CD4-positive, CD25-positive, alpha-beta regulatory T cell (primary cell): ENCODE measurements at regions not wholly inside any gene's neighbourhood (a gene's known extent, or its start where the extent isn't known, plus 50 kb on each side); places are given as distances from the start of the nearest gene placed in this dataset.
"Not testable (repeated sequence)": the region's sequence is repeated elsewhere in the genome, so short reads cannot be mapped to it uniquely, and the experiment has no call there.

ENCODE experiments used
- ATAC-seq, 2 donors: fragments of 150-1000 bp; cut with Tn5 transposase; one replicate each; pipeline ENCODE4 v1.10.0; 2021; ENCODE audit warnings: low read depth in 2 of 2, moderate number of reproducible peaks in 2 of 2, moderate library complexity in 1 of 2
- DNase-seq, 3 donors: peaks; one replicate each; pipeline versions ENCODE4 v3.0.0 to v3.0.0-alpha.2; 2012 to 2022; ENCODE audit warnings: mixed read lengths in 1 of 3
- H3K27ac ChIP-seq: one replicate; pipeline ENCODE4 v1.7.0; 2013; ENCODE audit warnings: mild to moderate bottlenecking, low read length; ENCODE audit not compliant: insufficient read depth, poor library complexity, severe bottlenecking
- H3K27me3 ChIP-seq: one replicate; pipeline ENCODE4 v1.7.0; 2013; ENCODE audit warnings: low read length; ENCODE audit not compliant: control insufficient read depth, insufficient read depth
- H3K36me3 ChIP-seq: one replicate; pipeline ENCODE4 v1.7.0; 2013; ENCODE audit warnings: mild to moderate bottlenecking, low read length, moderate library complexity; ENCODE audit not compliant: control insufficient read depth, insufficient read depth
- H3K4me1 ChIP-seq: 2 replicates; pipeline ENCODE4 v1.7.0; 2013; ENCODE audit warnings: mild to moderate bottlenecking, low read length; ENCODE audit not compliant: insufficient read depth, control insufficient read depth, poor library complexity, severe bottlenecking
- H3K4me3 ChIP-seq: one replicate; pipeline ENCODE4 v1.7.0; 2013; ENCODE audit warnings: low read depth, mild to moderate bottlenecking, low read length, moderate library complexity
- H3K9me3 ChIP-seq, 2 experiments: 1 replicate in 1 of 2; 2 replicates in 1 of 2; pipeline ENCODE4 v1.7.0; 2013; ENCODE audit warnings: low read length in 2 of 2, mild to moderate bottlenecking in 1 of 2, moderate library complexity in 1 of 2; ENCODE audit not compliant: control insufficient read depth in 2 of 2
- H3K27ac Mint-ChIP-seq, 3 donors: one replicate each; pipeline ENCODE4 v1.8.0; 2020 to 2022; ENCODE audit warnings: mild to moderate bottlenecking in 3 of 3, mixed read lengths in 3 of 3, moderate library complexity in 2 of 3
- H3K27me3 Mint-ChIP-seq: one replicate; pipeline ENCODE4 v1.8.0; 2022; ENCODE audit warnings: mild to moderate bottlenecking, mixed read lengths
- H3K36me3 Mint-ChIP-seq: one replicate; pipeline ENCODE4 v1.8.0; 2020; ENCODE audit warnings: mixed read lengths
- H3K4me1 Mint-ChIP-seq, 4 donors: one replicate each; pipeline ENCODE4 v1.8.0; 2020 to 2022; ENCODE audit warnings: mixed read lengths in 4 of 4, mild to moderate bottlenecking in 1 of 4
- H3K4me3 Mint-ChIP-seq, 4 donors: one replicate each; pipeline ENCODE4 v1.8.0; 2020 to 2022; ENCODE audit warnings: mild to moderate bottlenecking in 4 of 4, mixed read lengths in 4 of 4, moderate library complexity in 3 of 4
- H3K9me3 Mint-ChIP-seq, 7 donors: one replicate each; pipeline ENCODE4 v1.8.0; 2020 to 2022; ENCODE audit warnings: mixed read lengths in 7 of 7, mild to moderate bottlenecking in 3 of 7, moderate library complexity in 2 of 7

- not testable (repeated sequence) for H3K9me3 Mint-ChIP-seq, H3K27me3 ChIP-seq, ATAC-seq, H3K36me3 ChIP-seq, H3K4me1 ChIP-seq, H3K27me3 Mint-ChIP-seq, H3K4me1 Mint-ChIP-seq, DNase-seq, H3K27ac Mint-ChIP-seq, H3K9me3 ChIP-seq, H3K4me3 Mint-ChIP-seq, H3K4me3 ChIP-seq, H3K27ac ChIP-seq, H3K36me3 Mint-ChIP-seq
Observed at GRCh38 chr11:133628371-133628770, 96.1 kb upstream of the OPCML start.

GRCh38 chr11:133621611-133622010 lies 89.3 kb upstream of the OPCML start:
- ATAC-seq (no peak), DNase-seq (no peak)
- Histone ChIP-seq H3K27me3 (no peaks in the 10 kb centered on the region), H3K4me1 (no peaks in the 10 kb centered on the region), H3K27ac (no peak overlapping the region), H3K9me3 (no peaks in the 10 kb centered on the region), H3K36me3 (no peaks in the 10 kb centered on the region), H3K4me3 (no peak overlapping the region)
- Mint-ChIP-seq H3K27me3 (no peaks in the 10 kb centered on the region), H3K4me3 (no peak overlapping the region), H3K4me1 (no peaks in the 10 kb centered on the region), H3K9me3 (peaks cover 0 to 10% (median 1%) of the 10 kb centered on the region in 7 donors), H3K36me3 (no peaks in the 10 kb centered on the region), H3K27ac (no peak overlapping the region)

GRCh38 chr11:133619973-133620372 lies 87.7 kb upstream of the OPCML start:
- Mint-ChIP-seq H3K36me3 (no peaks in the 10 kb centered on the region), H3K9me3 (peaks cover 0 to 15% (median 2%) of the 10 kb centered on the region in 7 donors), H3K27ac (no peak overlapping the region), H3K27me3 (no peaks in the 10 kb centered on the region), H3K4me3 (no peak overlapping the region), H3K4me1 (no peaks in the 10 kb centered on the region)
- Histone ChIP-seq H3K36me3 (no peaks in the 10 kb centered on the region), H3K4me3 (no peak overlapping the region), H3K4me1 (no peaks in the 10 kb centered on the region), H3K9me3 (no peaks in the 10 kb centered on the region), H3K27me3 (no peaks in the 10 kb centered on the region), H3K27ac (no peak overlapping the region)
- no peak for ATAC-seq
- DNase-seq: no peak

- no peak overlapping the region for H3K4me3 Mint-ChIP-seq
- no peak overlapping the region for H3K27ac ChIP-seq
- no peaks in the 10 kb centered on the region for H3K4me1 ChIP-seq
- ATAC-seq (no peak), DNase-seq (no peak)
- no peaks in the 10 kb centered on the region for H3K36me3 Mint-ChIP-seq
- H3K9me3 ChIP-seq: no peaks in the 10 kb centered on the region
- H3K27me3 Mint-ChIP-seq: no peaks in the 10 kb centered on the region
- peaks cover 0 to 15% (median 4%) of the 10 kb centered on the region in 7 donors for H3K9me3 Mint-ChIP-seq
- no peaks in the 10 kb centered on the region for H3K36me3 ChIP-seq
- no peaks in the 10 kb centered on the region for H3K4me1 Mint-ChIP-seq
- H3K4me3 ChIP-seq: no peak overlapping the region
- H3K27ac Mint-ChIP-seq: no peak overlapping the region
- H3K27me3 ChIP-seq: no peaks in the 10 kb centered on the region
Observed at GRCh38 chr11:133619397-133619796, 87.1 kb upstream of the OPCML start.

- H3K9me3 ChIP-seq: no peaks in the 10 kb centered on the region
- DNase-seq (no peak), ATAC-seq (no peak)
- no peak overlapping the region for H3K27ac ChIP-seq
- peaks cover 0 to 15% (median 6%) of the 10 kb centered on the region in 7 donors for H3K9me3 Mint-ChIP-seq
- H3K4me3 Mint-ChIP-seq: no peak overlapping the region
- H3K36me3 ChIP-seq: no peaks in the 10 kb centered on the region
- no peaks in the 10 kb centered on the region for H3K27me3 Mint-ChIP-seq
- no peak overlapping the region for H3K27ac Mint-ChIP-seq
- no peaks in the 10 kb centered on the region for H3K27me3 ChIP-seq
- no peaks in the 10 kb centered on the region for H3K36me3 Mint-ChIP-seq
- H3K4me3 ChIP-seq: no peak overlapping the region
- no peaks in the 10 kb centered on the region for H3K4me1 ChIP-seq
- H3K4me1 Mint-ChIP-seq: no peaks in the 10 kb centered on the region
Observed at GRCh38 chr11:133618544-133618943, 86.2 kb upstream of the OPCML start.

GRCh38 chr11:133608496-133608895 lies 76.2 kb upstream of the OPCML start:
- Mint-ChIP-seq H3K9me3 (peaks cover 2 to 10% (median 7%) of the 10 kb centered on the region in 7 donors), H3K4me1 (no peaks in the 10 kb centered on the region), H3K4me3 (no peak overlapping the region), H3K36me3 (no peaks in the 10 kb centered on the region), H3K27ac (no peak overlapping the region), H3K27me3 (no peaks in the 10 kb centered on the region)
- Histone ChIP-seq H3K4me3 (no peak overlapping the region), H3K4me1 (no peaks in the 10 kb centered on the region), H3K36me3 (no peaks in the 10 kb centered on the region), H3K27me3 (no peaks in the 10 kb centered on the region), H3K9me3 (no peaks in the 10 kb centered on the region), H3K27ac (no peak overlapping the region)
- ATAC-seq (no peak), DNase-seq (no peak)

- Mint-ChIP-seq H3K4me3 (no peak overlapping the region), H3K27me3 (no peaks in the 10 kb centered on the region), H3K4me1 (no peaks in the 10 kb centered on the region), H3K36me3 (no peaks in the 10 kb centered on the region), H3K27ac (no peak overlapping the region), H3K9me3 (peaks cover 2 to 13% (median 5%) of the 10 kb centered on the region in 7 donors)
- H3K27ac ChIP-seq: no peak overlapping the region
- no peaks in the 10 kb centered on the region for H3K27me3 ChIP-seq
- no peaks in the 10 kb centered on the region for H3K9me3 ChIP-seq
- no peak for DNase-seq
- H3K4me3 ChIP-seq: no peak overlapping the region
- no peak for ATAC-seq
- H3K36me3 ChIP-seq: no peaks in the 10 kb centered on the region
- H3K4me1 ChIP-seq: no peaks in the 10 kb centered on the region
Observed at GRCh38 chr11:133606124-133606523, 73.8 kb upstream of the OPCML start.

GRCh38 chr11:133605482-133605881 lies 73.2 kb upstream of the OPCML start:
- Mint-ChIP-seq H3K4me3 (no peak overlapping the region), H3K4me1 (no peaks in the 10 kb centered on the region), H3K27me3 (no peaks in the 10 kb centered on the region), H3K27ac (no peak overlapping the region), H3K36me3 (no peaks in the 10 kb centered on the region), H3K9me3 (peaks cover 0 to 12% (median 5%) of the 10 kb centered on the region in 7 donors)
- H3K27me3 ChIP-seq: no peaks in the 10 kb centered on the region
- no peak overlapping the region for H3K4me3 ChIP-seq
- H3K4me1 ChIP-seq: no peaks in the 10 kb centered on the region
- H3K27ac ChIP-seq: no peak overlapping the region
- H3K36me3 ChIP-seq: no peaks in the 10 kb centered on the region
- ATAC-seq (no peak), DNase-seq (no peak)
- H3K9me3 ChIP-seq: no peaks in the 10 kb centered on the region
